K562 (cell line): ENCODE measurements at regions not wholly inside any gene's neighbourhood (a gene's known extent, or its start where the extent isn't known, plus 50 kb on each side); places are given as distances from the start of the nearest gene placed in this dataset.

Experiments used
- ATAC-seq: fragments of 200-7000 bp; cut with Tn5 transposase; 3 replicates; pipeline ENCODE4 v1.9.1; 2020; ENCODE audit warnings: moderate library complexity
- BruUV-seq: library from RNA; stranded (reverse); fragments of 400-500 nt; replicated peaks from 2 replicates; lab custom pipeline; 2021; lab: Mats Ljungman, UMichigan
- CTCF ChIA-PET: fragments of 300-600 bp; formaldehyde crosslinking; extraction: SDS; loops from one replicate; lab custom pipeline; 2021; ENCODE audit warnings: low intra/inter-chr PET ratio; lab: Yijun Ruan, JAX
- POLR2A ChIA-PET: fragments of 300-600, 350-650 bp; sonication (Branson Sonifier 250); formaldehyde crosslinking; extraction: SDS; loops from one replicate; lab custom pipeline; 2021; ENCODE audit warnings: antibody characterized with exemption, inconsistent platforms; lab: Yijun Ruan, JAX
- DNase-seq, 4 experiments: peaks; one replicate each; pipeline versions ENCODE4 v3.0.0 to v3.0.0-alpha.2; 2011 to 2018; ENCODE audit warnings: low spot score in 3 of 4, mixed read lengths in 3 of 4; ENCODE audit errors: extremely low read depth in 1 of 4
- FAIRE-seq: peaks from 2 replicates; lab custom pipeline; 2011; peaks lifted over from hg19 to GRCh38; lab: Jason Lieb, UNC
- H2AFZ ChIP-seq: 2 replicates; pipeline ENCODE4 v1.6.0; 2011; ENCODE audit warnings: low read depth, low read length, control low read depth, inconsistent platforms
- H3K27ac ChIP-seq: fragments of 200-600 bp; 3 replicates; pipeline ENCODE4 v1.8.0; 2011; ENCODE audit warnings: low read depth, mild to moderate bottlenecking, control low read depth, inconsistent platforms, low read length, moderate library complexity, mixed read lengths; ENCODE audit errors: extremely low read depth
- H3K27me3 ChIP-seq, 2 experiments: fragments of 300-600 bp in 1 of 2; 2 replicates in 1 of 2; 3 replicates in 1 of 2; pipeline versions ENCODE4 v1.6.0 to v1.8.0; 2011; ENCODE audit warnings: inconsistent platforms in 2 of 2, low read length in 2 of 2, mild to moderate bottlenecking in 1 of 2, mixed read lengths in 1 of 2, moderate library complexity in 1 of 2; ENCODE audit not compliant: control insufficient read depth in 2 of 2, insufficient read depth in 2 of 2
- H3K36me3 ChIP-seq: fragments of 300-600 bp; 3 replicates; pipeline ENCODE4 v1.8.0; 2011; ENCODE audit warnings: mild to moderate bottlenecking, low read length, inconsistent platforms; ENCODE audit not compliant: control insufficient read depth, insufficient read depth
- H3K4me1 ChIP-seq, 2 experiments: fragments of 200-600 bp in 1 of 2; replicated peaks in 1 of 2; 2 replicates in 1 of 2; 3 replicates in 1 of 2; pipeline versions ENCODE4 v1.5.1 to v1.8.0; 2011; ENCODE audit warnings: inconsistent platforms in 2 of 2, low read length in 2 of 2, mild to moderate bottlenecking in 1 of 2, mixed read lengths in 1 of 2, moderate library complexity in 1 of 2; ENCODE audit not compliant: control insufficient read depth in 2 of 2, insufficient read depth in 2 of 2
- H3K4me2 ChIP-seq: 2 replicates; pipeline ENCODE4 v1.6.1; 2011; ENCODE audit warnings: low read length, control low read depth, inconsistent platforms, mixed read lengths; ENCODE audit not compliant: insufficient read depth
- H3K4me3 ChIP-seq: fragments of 200-600 bp; sonication (generic), shearing (Covaris generic); 2 replicates; pipeline ENCODE4 v1.5.1; 2016; ENCODE audit warnings: control low read depth, inconsistent platforms
- H3K79me2 ChIP-seq: fragments of 200-600 bp; 3 replicates; pipeline ENCODE4 v1.8.0; 2011; ENCODE audit warnings: low read length, inconsistent platforms; ENCODE audit not compliant: control insufficient read depth, insufficient read depth
- H3K9ac ChIP-seq, 2 experiments: 2 replicates each; pipeline versions ENCODE4 v1.6.0 to v1.6.1; 2011; ENCODE audit warnings: low read depth in 2 of 2, low read length in 2 of 2, control low read depth in 1 of 2, inconsistent platforms in 1 of 2, mild to moderate bottlenecking in 1 of 2, mixed read lengths in 1 of 2; ENCODE audit not compliant: insufficient read depth in 1 of 2
- H3K9me1 ChIP-seq: one replicate; pipeline ENCODE4 v1.6.0; 2011; ENCODE audit warnings: inconsistent platforms, mild to moderate bottlenecking, low read length, moderate library complexity; ENCODE audit not compliant: control insufficient read depth, insufficient read depth
- H3K9me3 ChIP-seq: replicated peaks from 2 replicates; pipeline ENCODE4 v1.5.1; 2011; ENCODE audit warnings: low read depth, low read length, inconsistent platforms; ENCODE audit not compliant: control insufficient read depth, insufficient read depth
- H4K20me1 ChIP-seq: replicated peaks from 2 replicates; pipeline ENCODE4 v1.6.1; 2011; ENCODE audit warnings: low read length, inconsistent platforms, mixed read lengths; ENCODE audit not compliant: control insufficient read depth, insufficient read depth
- CBFB ChIP-seq: sonication (generic); formaldehyde crosslinking; IDR thresholded peaks from 2 replicates; pipeline ENCODE4 v1.4.0; 2020; ENCODE audit warnings: mild to moderate bottlenecking, missing genetic modification reagents
- CREB3 ChIP-seq: fragments of 450-650 bp; conservative IDR thresholded peaks from 2 replicates; pipeline ENCODE4 v1.6.1; 2016; ENCODE audit warnings: missing genetic modification characterization, low read depth, mild to moderate bottlenecking, missing compliant biosample characterization, moderate library complexity
- GATAD2A ChIP-seq: fragments of 450-650 bp; IDR thresholded peaks from 2 replicates; pipeline ENCODE4 v1.6.1; 2017
- HSF4 ChIP-seq: fragments of 250-450 bp; sonication (Bioruptor Pico); IDR thresholded peaks from 2 replicates; pipeline ENCODE4 v2.1.2; 2022; ENCODE audit warnings: mild to moderate bottlenecking, moderate library complexity, borderline replicate concordance
- JUND ChIP-seq, 2 experiments: IDR thresholded peaks; 2 replicates in 1 of 2; 3 replicates in 1 of 2; pipeline ENCODE4 v1.6.1; 2011; ENCODE audit warnings: borderline replicate concordance in 2 of 2, low read depth in 2 of 2, low read length in 2 of 2, improper control_type of control experiment in 1 of 2, missing biosample characterization in 1 of 2, missing genetic modification characterization in 1 of 2, missing genetic modification reagents in 1 of 2
- MLX ChIP-seq, 2 experiments: fragments of 450-650 bp in 1 of 2; sonication (generic) in 1 of 2; formaldehyde crosslinking; conservative IDR thresholded peaks; 2 replicates each; pipeline versions ENCODE4 v1.4.0 to v1.8.1; 2020 to 2022; ENCODE audit warnings: mild to moderate bottlenecking in 1 of 2, missing genetic modification reagents in 1 of 2
- MTA1 ChIP-seq: fragments of 450-650 bp; IDR thresholded peaks from 2 replicates; pipeline ENCODE4 v1.6.1; 2017; ENCODE audit warnings: borderline replicate concordance
- NR2C2 ChIP-seq, 2 experiments: fragments of 200-800 bp in 1 of 2; sonication (Bioruptor generic) in 1 of 2; sonication (generic) in 1 of 2; formaldehyde crosslinking in 1 of 2; IDR thresholded peaks; 2 replicates each; pipeline versions ENCODE4 v1.6.1 to v1.8.0; 2016 to 2022; ENCODE audit warnings: mild to moderate bottlenecking in 1 of 2, missing compliant biosample characterization in 1 of 2, missing genetic modification characterization in 1 of 2, missing genetic modification reagents in 1 of 2
- PPARD ChIP-seq: fragments of 250-450 bp; sonication (Bioruptor Pico); IDR thresholded peaks from 2 replicates; pipeline ENCODE4 v1.8.0; 2022; ENCODE audit warnings: inconsistent platforms, mild to moderate bottlenecking, moderate library complexity
- RBM39 ChIP-seq: fragments of 200-400 bp; formaldehyde crosslinking; optimal IDR thresholded peaks from 2 replicates; pipeline ENCODE3; 2018; ENCODE audit warnings: low read depth, low read length
- RHOXF2B ChIP-seq: fragments of 250-450 bp; sonication (Bioruptor Pico); conservative IDR thresholded peaks from 2 replicates; pipeline ENCODE4 v1.5.1; 2021
- SNAPC5 ChIP-seq: fragments of 250-450 bp; sonication (Bioruptor Pico); IDR thresholded peaks from 2 replicates; pipeline ENCODE4 v1.8.0; 2021; ENCODE audit warnings: moderate library complexity, mild to moderate bottlenecking, inconsistent platforms
- THRAP3 ChIP-seq: fragments of 450-650 bp; IDR thresholded peaks from 2 replicates; pipeline ENCODE4 v1.6.1; 2016; ENCODE audit warnings: mild to moderate bottlenecking, inconsistent platforms, borderline replicate concordance
- TSHZ1 ChIP-seq: fragments of 250-450 bp; sonication (Bioruptor Pico); IDR thresholded peaks from 2 replicates; pipeline ENCODE4 v1.4.0; 2020; ENCODE audit warnings: mild to moderate bottlenecking, moderate library complexity
- ZBED1 ChIP-seq: IDR thresholded peaks from 2 replicates; pipeline ENCODE4 v1.6.1; 2014
- ZNF778 ChIP-seq: fragments of 450-650 bp; formaldehyde crosslinking; IDR thresholded peaks from 2 replicates; pipeline ENCODE4 v1.4.0; 2020; ENCODE audit warnings: mild to moderate bottlenecking, moderate library complexity
- WGBS: fragments of 100-300 bp; shearing (Covaris generic); methylation state at CpG from one replicate; pipeline ENCODE4 v1.1.6; 2016; ENCODE audit warnings: low coverage, mixed read lengths; ENCODE audit not compliant: insufficient coverage; ENCODE audit errors: missing lambda C conversion rate; 5-methylcytosine and 5-hydroxymethylcytosine counted together
- in situ Hi-C: fragments of 300-500 bp; cut with MboI; formaldehyde crosslinking; loops from 4 replicates; pipeline ENCODE4 v1.15.0; 2018; ENCODE audit warnings: inconsistent platforms, mixed read lengths
- intact Hi-C: fragments of 100-400 bp; cut with micrococcal nuclease; formaldehyde crosslinking; loops from 2 replicates; pipeline ENCODE4 v1.14.2; 2022

- H3K9me3 ChIP-seq = no peaks in the 10 kb centered on the region
- no peak overlapping the region for H3K4me2 ChIP-seq
- intact Hi-C loops (no loop called here), in situ Hi-C loops (no loop called here)
- no peaks in the 10 kb centered on the region for H3K9me1 ChIP-seq
- BruUV-seq = no TSS peak
- no peak overlapping the region for H3K27ac ChIP-seq
- DNase-seq (no peak), FAIRE-seq (no peak), ATAC-seq (no peak)
- H3K4me1 ChIP-seq = no peaks in the 10 kb centered on the region
- H3K27me3 ChIP-seq = peaks cover 7 to 26% of the 10 kb centered on the region in 2 experiments; a peak in 4 of 5 replicates
- CTCF ChIA-PET = no interaction called here
- H3K4me3 ChIP-seq = no peak overlapping the region
- no peaks in the 10 kb centered on the region for H3K36me3 ChIP-seq
- under 1% methylated on average over 24 of the region's 24 CpGs for WGBS
- H3K9ac ChIP-seq = no peak overlapping the region
- H2AFZ ChIP-seq = no peak overlapping the region
- no peaks in the 10 kb centered on the region for H4K20me1 ChIP-seq
- no peaks in the 10 kb centered on the region for H3K79me2 ChIP-seq
- POLR2A ChIA-PET = interaction anchor here (0.6 kb wide), 1 partner anchor 36 kb away, joined by 5 read pairs; no protein-coding TSS in a partner anchor
- no peak for TF ChIP-seq MTA1
- no peak for TF ChIP-seq JUND (IDR thresholded peaks at IDR 0.05; ENCODE audit: borderline replicate concordance, low read depth, low read length)
- no peak for TF ChIP-seq JUND (tag; IDR thresholded peaks at IDR 0.05; ENCODE audit: borderline replicate concordance, low read depth, low read length)
- no peak for TF ChIP-seq RBM39
- TF ChIP-seq NR2C2 (CRISPR knock-in tag; IDR thresholded peaks at IDR 0.05) = no peak
- no peak for TF ChIP-seq NR2C2 (tag; IDR thresholded peaks at IDR 0.05)
- TF ChIP-seq CREB3 (tag) = no peak
- TF ChIP-seq CBFB = no peak
- TF ChIP-seq TSHZ1 (CRISPR knock-in tag) = no peak
- no peak for TF ChIP-seq SNAPC5 (CRISPR knock-in tag)
- no peak for TF ChIP-seq ZBED1
- TF ChIP-seq GATAD2A = no peak
- no peak for TF ChIP-seq ZNF778 (CRISPR knock-in tag)
- TF ChIP-seq RHOXF2B = no peak
- no peak for TF ChIP-seq PPARD
- no peak for TF ChIP-seq THRAP3
- TF ChIP-seq HSF4 (CRISPR knock-in tag) = no peak
- TF ChIP-seq MLX (CRISPR knock-in tag; conservative IDR thresholded peaks at IDR 0.05) = no peak
Observed at GRCh38 chr6:900716-901605, 208.0 kb upstream of the EXOC2 start.
